Endothelial cell of umbilical vein (primary cell): ENCODE measurements at regions not wholly inside any gene's neighbourhood (a gene's known extent, or its start where the extent isn't known, plus 50 kb on each side); places are given as distances from the start of the nearest gene placed in this dataset.

Source experiments
- BruUV-seq: library from RNA; stranded (reverse); fragments of 400-500 nt; replicated peaks from 2 replicates; lab custom pipeline; 2021; lab: Mats Ljungman, UMichigan
- CTCF ChIA-PET: fragments of 300-600, 350-600 bp; sonication (Branson Sonifier 250); formaldehyde crosslinking; loops from one replicate; lab custom pipeline; 2021; ENCODE audit warnings: antibody characterized with exemption, inconsistent platforms; lab: Charles Lee
- POLR2A ChIA-PET: fragments of 300-600, 350-600 bp; sonication (Branson Sonifier 250); formaldehyde crosslinking; loops from one replicate; lab custom pipeline; 2021; ENCODE audit warnings: antibody characterized with exemption, inconsistent platforms; lab: Charles Lee
- DNase-seq: peaks from one replicate; pipeline ENCODE4 v3.0.0-alpha.2; 2011; ENCODE audit warnings: low read depth, low spot score
- FAIRE-seq: peaks from 2 replicates; lab custom pipeline; 2011; peaks lifted over from hg19 to GRCh38; lab: Jason Lieb, UNC
- H2AFZ ChIP-seq: 2 replicates; pipeline ENCODE4 v1.6.0; 2012; ENCODE audit warnings: low read depth, low read length, control low read depth, inconsistent platforms
- H3K27ac ChIP-seq: 2 replicates; pipeline ENCODE4 v1.5.1; 2011; ENCODE audit warnings: low read depth, mild to moderate bottlenecking, control low read depth, low read length, moderate library complexity; ENCODE audit not compliant: insufficient read depth
- H3K27me3 ChIP-seq, 2 experiments: 2 replicates each; pipeline versions ENCODE4 v1.6.0 to v1.6.1; 2011; ENCODE audit warnings: low read length in 2 of 2, mixed read lengths in 1 of 2; ENCODE audit not compliant: control insufficient read depth in 2 of 2, insufficient read depth in 2 of 2
- H3K36me3 ChIP-seq, 2 experiments: 2 replicates in 1 of 2; 3 replicates in 1 of 2; pipeline ENCODE4 v1.5.1; 2011; ENCODE audit warnings: low read length in 2 of 2, mild to moderate bottlenecking in 1 of 2, moderate library complexity in 1 of 2; ENCODE audit not compliant: control insufficient read depth in 2 of 2, insufficient read depth in 2 of 2; ENCODE audit errors: extremely low read depth in 1 of 2
- H3K4me1 ChIP-seq: 3 replicates; pipeline ENCODE4 v1.5.1; 2011; ENCODE audit warnings: mild to moderate bottlenecking, low read length; ENCODE audit not compliant: control insufficient read depth, insufficient read depth; ENCODE audit errors: extremely low read depth
- H3K4me2 ChIP-seq: 2 replicates; pipeline ENCODE4 v1.6.1; 2011; ENCODE audit warnings: low read length, control low read depth, mixed read lengths; ENCODE audit not compliant: insufficient read depth
- H3K4me3 ChIP-seq, 3 experiments: fragments of 200-600 bp in 1 of 3; sonication (generic), shearing (Covaris generic) in 1 of 3; replicated peaks in 1 of 3; 2 replicates each; pipeline ENCODE4 v1.5.1; 2011 to 2016; ENCODE audit warnings: control low read depth in 3 of 3, low read length in 3 of 3, mild to moderate bottlenecking in 2 of 3, inconsistent platforms in 1 of 3, low read depth in 1 of 3, moderate library complexity in 1 of 3; ENCODE audit not compliant: insufficient read depth in 1 of 3
- H3K79me2 ChIP-seq: 2 replicates; pipeline ENCODE4 v1.6.0; 2012; ENCODE audit warnings: low read length, inconsistent platforms; ENCODE audit not compliant: control insufficient read depth, insufficient read depth
- H3K9ac ChIP-seq: replicated peaks from 2 replicates; pipeline ENCODE3; 2011; ENCODE audit warnings: low read length, control low read depth; ENCODE audit not compliant: insufficient read depth; ENCODE audit errors: extremely low read depth
- H3K9me1 ChIP-seq: replicated peaks from 3 replicates; pipeline ENCODE4 v1.6.0; 2011; ENCODE audit warnings: mild to moderate bottlenecking, low read length; ENCODE audit not compliant: control insufficient read depth, insufficient read depth; ENCODE audit errors: extremely low read depth
- H3K9me3 ChIP-seq: replicated peaks from 2 replicates; pipeline ENCODE4 v1.5.1; 2012; ENCODE audit warnings: low read length, inconsistent platforms; ENCODE audit not compliant: control insufficient read depth, insufficient read depth
- H4K20me1 ChIP-seq: replicated peaks from 2 replicates; pipeline ENCODE3; 2011; ENCODE audit warnings: mild to moderate bottlenecking, low read length; ENCODE audit not compliant: control insufficient read depth, insufficient read depth; ENCODE audit errors: extremely low read depth
- EZH2 ChIP-seq: IDR thresholded peaks from 2 replicates; pipeline ENCODE4 v1.6.1; 2012; ENCODE audit warnings: borderline replicate concordance, low read depth, mild to moderate bottlenecking, moderate library complexity, low read length, inconsistent platforms; ENCODE audit not compliant: severe bottlenecking
- FOS ChIP-seq: IDR thresholded peaks from 2 replicates; pipeline ENCODE4 v1.6.1; 2011; ENCODE audit warnings: mild to moderate bottlenecking, low read length, moderate library complexity, borderline replicate concordance; ENCODE audit not compliant: insufficient read depth
- GATA2 ChIP-seq: IDR thresholded peaks from 2 replicates; pipeline ENCODE4 v1.7.0; 2011; ENCODE audit warnings: low read depth, mild to moderate bottlenecking, moderate library complexity, mixed read lengths, low read length; ENCODE audit not compliant: insufficient read length, insufficient read depth
- JUN ChIP-seq: IDR thresholded peaks from 2 replicates; pipeline ENCODE4 v1.6.1; 2011; ENCODE audit warnings: borderline replicate concordance, low read depth; ENCODE audit not compliant: insufficient read length, insufficient read depth
- MYC ChIP-seq: IDR thresholded peaks from one replicate; pipeline ENCODE4 v1.6.1; 2011; ENCODE audit warnings: mild to moderate bottlenecking, low read depth, low read length
- POLR2A ChIP-seq: IDR thresholded peaks from 2 replicates; pipeline ENCODE4 v1.6.1; 2012; ENCODE audit warnings: low read depth, mild to moderate bottlenecking, control low read depth, low read length
- POLR2AphosphoS5 ChIP-seq: IDR thresholded peaks from 2 replicates; pipeline ENCODE4 v1.6.1; 2012; ENCODE audit warnings: low read depth, mild to moderate bottlenecking, control low read depth, low read length, moderate library complexity; ENCODE audit not compliant: insufficient read depth
- dilution Hi-C: fragments of 300-500 bp; cut with MboI; formaldehyde crosslinking; loops from one replicate; pipeline ENCODE4 v1.15.0; 2019; ENCODE audit warnings: low sequenced_read_pairs; ENCODE audit not compliant: extremely low pct_ligation_motif_present
- intact Hi-C: fragments of 100-400 bp; cut with micrococcal nuclease; formaldehyde crosslinking; loops from one replicate; pipeline ENCODE4 v1.10.0; 2022
- TF ChIP-seq, protein P1 (sequence below), 2 donors: IDR thresholded peaks; 1 replicate in 1 of 2; 2 replicates in 1 of 2; pipeline ENCODE4 v1.5.1; 2011; ENCODE audit warnings: low read length in 2 of 2, mild to moderate bottlenecking in 2 of 2, moderate library complexity in 2 of 2, control low read depth in 1 of 2, inconsistent platforms in 1 of 2, low read depth in 1 of 2; ENCODE audit not compliant: insufficient read depth in 1 of 2; ENCODE audit errors: extremely low read depth in 1 of 2
- TF ChIP-seq, protein P2 (sequence below): IDR thresholded peaks from 2 replicates; pipeline ENCODE4 v1.6.1; 2011; ENCODE audit not compliant: insufficient read depth, insufficient read length

DNA sequence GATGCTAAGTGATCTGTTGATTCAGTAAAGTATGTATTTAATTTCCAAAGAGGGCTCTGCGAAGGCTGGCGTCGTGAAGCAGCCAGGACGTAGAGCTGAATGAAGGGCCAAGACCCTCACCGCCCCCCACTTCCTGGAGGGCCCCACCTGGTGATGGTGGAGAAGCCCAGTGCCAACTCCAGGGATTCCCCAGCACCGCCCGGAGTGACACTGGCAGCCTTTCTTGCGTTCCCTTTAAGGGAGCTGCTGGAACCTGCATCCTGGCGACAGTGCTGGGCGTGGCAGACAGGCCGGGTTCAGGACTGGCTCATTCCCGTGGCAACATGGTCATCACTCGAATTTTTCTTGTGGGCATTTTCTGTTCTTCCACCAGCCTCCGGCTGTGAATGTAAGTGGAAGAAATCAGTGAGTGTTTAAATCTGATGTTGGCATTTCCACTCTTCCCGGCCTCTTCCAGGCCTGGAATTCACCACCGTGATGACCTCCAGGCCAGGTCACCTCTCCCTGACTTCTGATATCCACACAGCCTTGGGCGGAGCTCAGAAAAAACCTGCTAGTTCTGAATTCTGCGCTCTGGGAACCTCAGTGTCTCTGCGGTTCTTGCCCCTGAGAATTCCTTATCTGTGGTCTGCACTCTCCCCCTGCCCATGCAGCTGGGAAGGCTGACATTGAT lies 57.4 kb upstream of the DACT2 start:
- no peaks in the 10 kb centered on the region for H3K36me3 ChIP-seq
- no peak overlapping the region for H3K4me3 ChIP-seq
- no peak overlapping the region for H3K4me2 ChIP-seq
- no peaks in the 10 kb centered on the region for H3K4me1 ChIP-seq
- intact Hi-C loops (no loop called here), dilution Hi-C loops (no loop called here)
- ChIA-PET CTCF (no interaction called here), POLR2A (no interaction called here)
- H3K27ac ChIP-seq, result no peak overlapping the region
- H3K79me2 ChIP-seq, result no peaks in the 10 kb centered on the region
- DNase-seq (no peak), FAIRE-seq (no peak)
- no peak overlapping the region for H2AFZ ChIP-seq
- H3K9me1 ChIP-seq, result no peaks in the 10 kb centered on the region
- no peak overlapping the region for H3K9ac ChIP-seq
- no peaks in the 10 kb centered on the region for H4K20me1 ChIP-seq
- BruUV-seq, result no TSS peak
- no peak for TF ChIP-seq MYC
- TF ChIP-seq, protein P1, sequence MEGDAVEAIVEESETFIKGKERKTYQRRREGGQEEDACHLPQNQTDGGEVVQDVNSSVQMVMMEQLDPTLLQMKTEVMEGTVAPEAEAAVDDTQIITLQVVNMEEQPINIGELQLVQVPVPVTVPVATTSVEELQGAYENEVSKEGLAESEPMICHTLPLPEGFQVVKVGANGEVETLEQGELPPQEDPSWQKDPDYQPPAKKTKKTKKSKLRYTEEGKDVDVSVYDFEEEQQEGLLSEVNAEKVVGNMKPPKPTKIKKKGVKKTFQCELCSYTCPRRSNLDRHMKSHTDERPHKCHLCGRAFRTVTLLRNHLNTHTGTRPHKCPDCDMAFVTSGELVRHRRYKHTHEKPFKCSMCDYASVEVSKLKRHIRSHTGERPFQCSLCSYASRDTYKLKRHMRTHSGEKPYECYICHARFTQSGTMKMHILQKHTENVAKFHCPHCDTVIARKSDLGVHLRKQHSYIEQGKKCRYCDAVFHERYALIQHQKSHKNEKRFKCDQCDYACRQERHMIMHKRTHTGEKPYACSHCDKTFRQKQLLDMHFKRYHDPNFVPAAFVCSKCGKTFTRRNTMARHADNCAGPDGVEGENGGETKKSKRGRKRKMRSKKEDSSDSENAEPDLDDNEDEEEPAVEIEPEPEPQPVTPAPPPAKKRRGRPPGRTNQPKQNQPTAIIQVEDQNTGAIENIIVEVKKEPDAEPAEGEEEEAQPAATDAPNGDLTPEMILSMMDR (IDR thresholded peaks at IDR 0.05; ENCODE audit: extremely low read depth in 1 of 2, insufficient read depth in 1 of 2, low read depth in 1 of 2, low read length in 2 of 2), result no peak
- no peak for TF ChIP-seq JUN
- TF ChIP-seq FOS, result no peak
- TF ChIP-seq EZH2, result no peak
- no peak for TF ChIP-seq POLR2AphosphoS5
- H3K27me3 ChIP-seq, result no peaks in the 10 kb centered on the region
- no peaks in the 10 kb centered on the region for H3K9me3 ChIP-seq

DNA sequence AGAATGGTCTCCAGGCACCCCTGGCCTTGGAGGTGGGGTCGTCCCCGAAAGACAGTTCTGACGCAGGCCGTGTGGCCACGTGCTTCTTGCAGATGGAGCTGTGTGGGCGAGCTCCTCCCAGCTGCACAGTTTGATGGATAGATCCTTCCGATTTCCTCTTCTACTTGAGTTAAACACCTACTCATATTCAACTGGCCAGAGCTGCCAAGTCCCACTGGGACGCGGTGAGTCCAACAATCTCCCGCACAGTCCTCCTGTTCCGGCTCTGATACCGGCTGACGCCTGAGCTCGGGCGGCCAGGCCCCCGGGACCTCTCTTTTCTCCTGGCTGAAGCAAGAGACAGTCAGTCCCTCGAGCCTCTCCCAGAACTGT lies 57.9 kb upstream of the DACT2 start:
- H3K9me3 ChIP-seq, result no peaks in the 10 kb centered on the region
- H3K4me2 ChIP-seq, result no peak overlapping the region
- no peaks in the 10 kb centered on the region for H3K79me2 ChIP-seq
- no peaks in the 10 kb centered on the region for H3K9me1 ChIP-seq
- H3K27me3 ChIP-seq, result no peaks in the 10 kb centered on the region
- dilution Hi-C loops (no loop called here), intact Hi-C loops (no loop called here)
- no peaks in the 10 kb centered on the region for H3K36me3 ChIP-seq
- DNase-seq, result no peak
- no peaks in the 10 kb centered on the region for H4K20me1 ChIP-seq
- ChIA-PET CTCF (no interaction called here), POLR2A (no interaction called here)
- H3K27ac ChIP-seq, result no peak overlapping the region
- TF ChIP-seq, protein P2, sequence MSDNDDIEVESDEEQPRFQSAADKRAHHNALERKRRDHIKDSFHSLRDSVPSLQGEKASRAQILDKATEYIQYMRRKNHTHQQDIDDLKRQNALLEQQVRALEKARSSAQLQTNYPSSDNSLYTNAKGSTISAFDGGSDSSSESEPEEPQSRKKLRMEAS, result no peak
- TF ChIP-seq, protein P1 (IDR thresholded peaks at IDR 0.05; ENCODE audit: extremely low read depth in 1 of 2, insufficient read depth in 1 of 2, low read depth in 1 of 2, low read length in 2 of 2), result no peak
- no peak for TF ChIP-seq JUN
- TF ChIP-seq POLR2A, result no peak
- TF ChIP-seq EZH2, result no peak
- TF ChIP-seq MYC, result no peak
- TF ChIP-seq FOS, result no peak
- TF ChIP-seq GATA2, result no peak
- no peak for TF ChIP-seq POLR2AphosphoS5
- no peak overlapping the region for H2AFZ ChIP-seq
- no peak overlapping the region for H3K4me3 ChIP-seq
- no peak overlapping the region for H3K9ac ChIP-seq
- H3K4me1 ChIP-seq, result no peaks in the 10 kb centered on the region
- no peak for FAIRE-seq
- BruUV-seq, result no TSS peak
